Esophagus squamous epithelium (tissue), 4 donors: ENCODE measurements at regions not wholly inside any gene's neighbourhood (a gene's known extent, or its start where the extent isn't known, plus 50 kb on each side); places are given as distances from the start of the nearest gene placed in this dataset.

ENCODE experiments used
- CTCF ChIP-seq, 6 experiments: fragments of 450-650 bp in 4 of 6; fragments of 200-600 bp in 2 of 6; sonication (generic) in 2 of 6; IDR thresholded peaks; one replicate each; pipeline ENCODE4 v1.5.1; 2016 to 2019; ENCODE audit warnings: antibody characterized with exemption in 6 of 6, mild to moderate bottlenecking in 4 of 6, moderate library complexity in 4 of 6
- POLR2A ChIP-seq, 4 donors: fragments of 450-650 bp; IDR thresholded peaks; one replicate each; pipeline ENCODE4 v1.6.1; 2017; ENCODE audit warnings: antibody characterized with exemption in 4 of 4, mild to moderate bottlenecking in 4 of 4, moderate library complexity in 3 of 4

GRCh38 chr5:71802673-71803072 is 83.6 kb downstream of the CARTPT start:
- TF ChIP-seq CTCF (IDR thresholded peaks at IDR 0.05) (no peak), POLR2A (IDR thresholded peaks at IDR 0.05) (no peak)
